Left lung (tissue), 4 donors: ENCODE measurements at regions not wholly inside any gene's neighbourhood (a gene's known extent, or its start where the extent isn't known, plus 50 kb on each side); places are given as distances from the start of the nearest gene placed in this dataset.

Source experiments
- ATAC-seq: fragments of 200-7000 bp; cut with Tn5 transposase; one replicate; pipeline ENCODE4 v1.9.1; 2020; ENCODE audit warnings: moderate library complexity
- DNase-seq, 4 donors: peaks; one replicate each; pipeline ENCODE4 v3.0.0-alpha.2; 2013 to 2020
- H3K27ac ChIP-seq, 2 donors: fragments of 200-600 bp; sonication (generic) in 1 of 2; one replicate each; pipeline versions ENCODE4 v1.5.0 to v1.8.0; 2020 to 2021
- H3K27me3 ChIP-seq, 2 donors: fragments of 200-600 bp; sonication (generic) in 1 of 2; one replicate each; pipeline versions ENCODE4 v1.5.0 to v1.8.0; 2020 to 2021
- H3K36me3 ChIP-seq, 2 donors: fragments of 200-600 bp; sonication (generic) in 1 of 2; one replicate each; pipeline versions ENCODE4 v1.5.0 to v1.8.0; 2020 to 2021
- H3K4me1 ChIP-seq, 2 donors: fragments of 200-600 bp; one replicate each; pipeline ENCODE4 v1.8.0; 2021
- H3K4me3 ChIP-seq, 2 donors: fragments of 200-600 bp; sonication (generic) in 1 of 2; one replicate each; pipeline versions ENCODE4 v1.5.0 to v1.8.0; 2020 to 2021; ENCODE audit warnings: mild to moderate bottlenecking in 1 of 2
- H3K9me3 ChIP-seq, 2 donors: fragments of 200-600 bp; sonication (generic) in 1 of 2; one replicate each; pipeline versions ENCODE4 v1.5.0 to v1.8.0; 2020 to 2021
- CTCF ChIP-seq, 2 donors: fragments of 200-600 bp; sonication (generic) in 1 of 2; IDR thresholded peaks; one replicate each; pipeline versions ENCODE4 v1.5.0 to v1.8.0; 2021; ENCODE audit warnings: antibody characterized with exemption in 2 of 2
- intact Hi-C, 2 donors: fragments of 100-400 bp; cut with DNase I; formaldehyde crosslinking; loops; one replicate each; pipeline versions ENCODE4 v1.11.2 to v1.14.2; 2022
- donor health status: DM: no; HTN: yes; CAD: no.
- donor health status: DM: no; HTN: no; CAD: no.

- Histone ChIP-seq H3K4me1 (no peaks in the 10 kb centered on the region), H3K4me3 (no peak overlapping the region), H3K36me3 (no peaks in the 10 kb centered on the region), H3K9me3 (no peaks in the 10 kb centered on the region), H3K27me3 (no peaks in the 10 kb centered on the region), H3K27ac (no peak overlapping the region)
- ATAC-seq, result no peak
- DNase-seq, result no peak
- intact Hi-C loops, result no loop called here
- TF ChIP-seq CTCF (IDR thresholded peaks at IDR 0.05), result no peak
Observed at GRCh38 chr11:109996060-109996459, 97.1 kb upstream of the ZC3H12C start.

- Histone ChIP-seq H3K4me1 (no peaks in the 10 kb centered on the region), H3K27ac (no peak overlapping the region), H3K4me3 (no peak overlapping the region), H3K27me3 (no peaks in the 10 kb centered on the region), H3K9me3 (no peaks in the 10 kb centered on the region), H3K36me3 (no peaks in the 10 kb centered on the region)
- no peak for TF ChIP-seq CTCF (IDR thresholded peaks at IDR 0.05)
- intact Hi-C loops, result no loop called here
- DNase-seq, result no peak
- no peak for ATAC-seq
Observed at GRCh38 chr11:109998921-109999320, 94.3 kb upstream of the ZC3H12C start.

GRCh38 chr11:110000031-110000502 is 93.1 kb upstream of the ZC3H12C start:
- H3K4me1 ChIP-seq, result no peaks in the 10 kb centered on the region
- no peaks in the 10 kb centered on the region for H3K27me3 ChIP-seq
- TF ChIP-seq CTCF (IDR thresholded peaks at IDR 0.05), result no peak
- H3K27ac ChIP-seq, result no peak overlapping the region
- no peaks in the 10 kb centered on the region for H3K9me3 ChIP-seq
- ATAC-seq (peak; percentile 97), DNase-seq (peak in 2 of 4 donors; percentile 9 to 33)
- H3K4me3 ChIP-seq, result no peak overlapping the region
- intact Hi-C loops, result no loop called here
- H3K36me3 ChIP-seq, result no peaks in the 10 kb centered on the region

GRCh38 chr11:110000850-110001249 is 92.3 kb upstream of the ZC3H12C start:
- H3K27ac ChIP-seq, result no peak overlapping the region
- intact Hi-C loops, result no loop called here
- no peaks in the 10 kb centered on the region for H3K27me3 ChIP-seq
- H3K4me1 ChIP-seq, result no peaks in the 10 kb centered on the region
- H3K4me3 ChIP-seq, result no peak overlapping the region
- no peak for DNase-seq
- ATAC-seq, result no peak
- no peaks in the 10 kb centered on the region for H3K9me3 ChIP-seq
- TF ChIP-seq CTCF (IDR thresholded peaks at IDR 0.05), result no peak
- no peaks in the 10 kb centered on the region for H3K36me3 ChIP-seq

GRCh38 chr11:110003426-110003825 is 89.8 kb upstream of the ZC3H12C start:
- no peak for DNase-seq
- intact Hi-C loops, result no loop called here

More at GRCh38 chr11:110003426-110003825, 89.8 kb upstream of the ZC3H12C start:
- no peak for TF ChIP-seq CTCF (IDR thresholded peaks at IDR 0.05)
- Histone ChIP-seq H3K9me3 (no peaks in the 10 kb centered on the region), H3K27me3 (no peaks in the 10 kb centered on the region), H3K4me3 (no peak overlapping the region), H3K4me1 (no peaks in the 10 kb centered on the region), H3K27ac (no peak overlapping the region), H3K36me3 (no peaks in the 10 kb centered on the region)
- ATAC-seq, result no peak
